H9 (cell line): ENCODE measurements at regions not wholly inside any gene's neighbourhood (a gene's known extent, or its start where the extent isn't known, plus 50 kb on each side); places are given as distances from the start of the nearest gene placed in this dataset.

Experiments
- DNase-seq: peaks from one replicate; pipeline ENCODE4 v3.0.0-alpha.2; 2017
- H2AFZ ChIP-seq: one replicate; pipeline ENCODE4 v1.6.1; 2013; ENCODE audit warnings: mild to moderate bottlenecking, low read length, control low read depth, moderate library complexity
- H2AK5ac ChIP-seq: 2 replicates; pipeline ENCODE4 v1.6.1; 2013; ENCODE audit warnings: low read length, control low read depth, mixed read lengths; ENCODE audit not compliant: insufficient read length
- H2BK120ac ChIP-seq: one replicate; pipeline ENCODE4 v1.6.1; 2013; ENCODE audit warnings: low read depth, mild to moderate bottlenecking, low read length, control low read depth, inconsistent platforms; ENCODE audit not compliant: poor library complexity, severe bottlenecking
- H2BK12ac ChIP-seq: 2 replicates; pipeline ENCODE4 v1.6.1; 2013; ENCODE audit warnings: low read length, control low read depth, mixed read lengths, low read depth; ENCODE audit not compliant: insufficient read length
- H2BK15ac ChIP-seq: 2 replicates; pipeline ENCODE4 v1.6.1; 2013; ENCODE audit warnings: low read depth, low read length, control low read depth
- H2BK20ac ChIP-seq: one replicate; pipeline ENCODE4 v1.6.1; 2013; ENCODE audit warnings: low read depth, mild to moderate bottlenecking, low read length, control low read depth, inconsistent platforms; ENCODE audit not compliant: poor library complexity, severe bottlenecking
- H2BK5ac ChIP-seq: 2 replicates; pipeline ENCODE4 v1.6.1; 2013; ENCODE audit warnings: low read length, control low read depth, mixed read lengths; ENCODE audit not compliant: insufficient read length
- H3K14ac ChIP-seq: 2 replicates; pipeline ENCODE4 v1.6.1; 2013; ENCODE audit warnings: low read length, control low read depth; ENCODE audit not compliant: insufficient read depth
- H3K18ac ChIP-seq: 2 replicates; pipeline ENCODE4 v1.6.1; 2013; ENCODE audit warnings: low read depth, mild to moderate bottlenecking, mixed read lengths, low read length, control low read depth; ENCODE audit not compliant: insufficient read length
- H3K23ac ChIP-seq: 2 replicates; pipeline ENCODE4 v1.6.1; 2013; ENCODE audit warnings: low read length, control low read depth, mixed read lengths, low read depth; ENCODE audit not compliant: insufficient read length
- H3K23me2 ChIP-seq: 2 replicates; pipeline ENCODE4 v1.6.1; 2013; ENCODE audit warnings: low read depth, mild to moderate bottlenecking, mixed read lengths, low read length, control low read depth; ENCODE audit not compliant: insufficient read length, poor library complexity, severe bottlenecking
- H3K27ac ChIP-seq: 2 replicates; pipeline ENCODE4 v1.5.1; 2013; ENCODE audit warnings: low read length, control low read depth, mixed read lengths, low read depth; ENCODE audit not compliant: insufficient read length
- H3K27me3 ChIP-seq: 2 replicates; pipeline ENCODE4 v1.6.1; 2013; ENCODE audit warnings: low read length, control low read depth, inconsistent platforms; ENCODE audit not compliant: insufficient read depth
- H3K4ac ChIP-seq: 2 replicates; pipeline ENCODE4 v1.6.1; 2013; ENCODE audit warnings: low read depth, mild to moderate bottlenecking, control low read depth, inconsistent platforms, low read length, moderate library complexity
- H3K4me1 ChIP-seq: 2 replicates; pipeline ENCODE4 v1.6.1; 2013; ENCODE audit warnings: low read length, control low read depth, inconsistent platforms; ENCODE audit not compliant: insufficient read depth
- H3K4me2 ChIP-seq: 2 replicates; pipeline ENCODE4 v1.6.1; 2013; ENCODE audit warnings: low read length, control low read depth, mixed read lengths; ENCODE audit not compliant: insufficient read length, insufficient read depth
- H3K56ac ChIP-seq: 2 replicates; pipeline ENCODE4 v1.6.1; 2013; ENCODE audit warnings: low read depth, mild to moderate bottlenecking, mixed read lengths, low read length, control low read depth; ENCODE audit not compliant: insufficient read length
- H3K79me1 ChIP-seq: 2 replicates; pipeline ENCODE4 v1.6.1; 2013; ENCODE audit warnings: low read depth, mild to moderate bottlenecking, moderate library complexity, low read length, control low read depth, inconsistent platforms; ENCODE audit not compliant: insufficient read depth, poor library complexity, severe bottlenecking
- H3K79me2 ChIP-seq: 2 replicates; pipeline ENCODE4 v1.6.1; 2013; ENCODE audit warnings: low read length, control low read depth, inconsistent platforms; ENCODE audit not compliant: insufficient read depth
- H3K9ac ChIP-seq: 2 replicates; pipeline ENCODE4 v1.6.1; 2013; ENCODE audit warnings: low read length, control low read depth, mixed read lengths; ENCODE audit not compliant: insufficient read length; ENCODE audit errors: extremely low read depth
- H3K9me3 ChIP-seq: one replicate; pipeline ENCODE4 v1.6.1; 2013; ENCODE audit warnings: low read depth, low read length, inconsistent platforms; ENCODE audit not compliant: control insufficient read depth
- H3T11ph ChIP-seq: one replicate; pipeline ENCODE4 v1.6.1; 2013; ENCODE audit warnings: mild to moderate bottlenecking, low read length, control low read depth, inconsistent platforms
- H4K20me1 ChIP-seq: one replicate; pipeline ENCODE4 v1.6.1; 2013; ENCODE audit not compliant: control insufficient read depth, insufficient read length, insufficient read depth
- H4K5ac ChIP-seq: 2 replicates; pipeline ENCODE4 v1.6.1; 2013; ENCODE audit warnings: low read depth, mild to moderate bottlenecking, mixed read lengths, low read length, control low read depth; ENCODE audit not compliant: insufficient read length
- H4K8ac ChIP-seq: replicated peaks from 2 replicates; pipeline ENCODE4 v1.6.1; 2013; ENCODE audit warnings: low read length, control low read depth, mixed read lengths, low read depth; ENCODE audit not compliant: insufficient read length
- H4K91ac ChIP-seq: 2 replicates; pipeline ENCODE4 v1.6.1; 2013; ENCODE audit warnings: low read depth, mild to moderate bottlenecking, moderate library complexity, mixed read lengths, low read length, control low read depth; ENCODE audit not compliant: insufficient read length
- H3K27ac Mint-ChIP-seq, 3 experiments: 2 replicates in 2 of 3; 3 replicates in 1 of 3; pipeline ENCODE4 v1.8.0; 2020 to 2021; ENCODE audit warnings: mixed read lengths in 3 of 3, mild to moderate bottlenecking in 1 of 3, moderate library complexity in 1 of 3
- H3K27me3 Mint-ChIP-seq: 2 replicates; pipeline ENCODE4 v1.8.0; 2021; ENCODE audit warnings: low read depth, mild to moderate bottlenecking, moderate library complexity, mixed read lengths
- H3K36me3 Mint-ChIP-seq, 3 experiments: 2 replicates in 2 of 3; 3 replicates in 1 of 3; pipeline ENCODE4 v1.8.0; 2020 to 2021; ENCODE audit warnings: low read depth in 3 of 3, mixed read lengths in 3 of 3; ENCODE audit not compliant: insufficient read depth in 1 of 3
- H3K4me1 Mint-ChIP-seq, 2 experiments: 2 replicates each; pipeline ENCODE4 v1.8.0; 2020; ENCODE audit warnings: mixed read lengths in 2 of 2
- H3K4me3 Mint-ChIP-seq, 2 experiments: 2 replicates in 1 of 2; 3 replicates in 1 of 2; pipeline ENCODE4 v1.8.0; 2020 to 2021; ENCODE audit warnings: mild to moderate bottlenecking in 2 of 2, mixed read lengths in 2 of 2, moderate library complexity in 1 of 2
- H3K9me3 Mint-ChIP-seq, 2 experiments: 2 replicates in 1 of 2; 3 replicates in 1 of 2; pipeline ENCODE4 v1.8.0; 2020; ENCODE audit warnings: mild to moderate bottlenecking in 2 of 2, mixed read lengths in 2 of 2, moderate library complexity in 1 of 2
- WGBS: extraction: QIAGEN DNeasy Blood & Tissue Kit; methylation state at CpG from one replicate; pipeline ENCODE4 v1.1.7; 2013; ENCODE audit warnings: missing lambda C conversion rate, low lambda C conversion rate, mixed read lengths; ENCODE audit not compliant: insufficient read length; ENCODE audit errors: extremely low coverage; 5-methylcytosine and 5-hydroxymethylcytosine counted together
- TF ChIP-seq, protein P1 (sequence below): fragments of 200-600 bp; sonication (generic); conservative IDR thresholded peaks from 3 replicates; pipeline ENCODE4 v1.8.0; 2021; ENCODE audit warnings: antibody characterized with exemption, mild to moderate bottlenecking

DNA sequence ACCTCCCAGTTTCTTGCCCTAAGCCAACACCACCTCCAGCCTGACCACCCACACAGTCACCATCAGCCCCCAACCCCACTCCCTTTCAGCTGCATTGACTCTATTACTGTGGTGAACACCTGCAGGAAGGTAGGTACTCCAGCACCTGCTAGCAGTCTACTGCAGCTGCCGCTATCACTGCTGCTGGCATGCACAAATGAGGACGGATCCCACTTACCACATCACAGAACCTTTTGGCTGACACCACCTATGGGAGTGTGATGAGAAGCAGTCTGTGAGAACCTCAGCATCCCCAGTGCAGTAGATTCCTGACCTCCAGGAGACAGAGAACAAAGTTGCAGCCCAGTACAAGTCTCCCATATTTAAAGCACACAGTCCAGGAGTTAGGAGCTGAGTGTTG is 71.9 kb downstream of the ANXA1 start:
- H3K23me2 ChIP-seq: no peaks in the 10 kb centered on the region
- H2BK12ac ChIP-seq: no peak overlapping the region
- no peak overlapping the region for H2BK120ac ChIP-seq
- H3K14ac ChIP-seq: no peak overlapping the region; the same call in 1 of the 2 replicates
- no peak overlapping the region for H3K27ac ChIP-seq
- H3K18ac ChIP-seq: no peak overlapping the region
- no peaks in the 10 kb centered on the region for H3K4me1 ChIP-seq
- no peak overlapping the region for H3K9ac ChIP-seq
- H3K27me3 Mint-ChIP-seq: no peaks in the 10 kb centered on the region
- H3K79me1 ChIP-seq: no peaks in the 10 kb centered on the region
- peaks cover 9 to 32% (median 13%) of the 10 kb centered on the region in 3 experiments for H3K36me3 Mint-ChIP-seq
- no peaks in the 10 kb centered on the region for H3K9me3 ChIP-seq
- peaks cover 22 to 23% of the 10 kb centered on the region in 2 experiments for H3K9me3 Mint-ChIP-seq
- WGBS: no CpG with 5 or more reads among the region's 2 CpGs
- H3K4me3 Mint-ChIP-seq: no peak overlapping the region
- no peak for DNase-seq
- no peak overlapping the region for H3K56ac ChIP-seq
- H3K79me2 ChIP-seq: no peaks in the 10 kb centered on the region
- H2BK15ac ChIP-seq: no peak overlapping the region
- H3T11ph ChIP-seq: no peak overlapping the region
- no peaks in the 10 kb centered on the region for H3K27me3 ChIP-seq
- TF ChIP-seq, protein P1, sequence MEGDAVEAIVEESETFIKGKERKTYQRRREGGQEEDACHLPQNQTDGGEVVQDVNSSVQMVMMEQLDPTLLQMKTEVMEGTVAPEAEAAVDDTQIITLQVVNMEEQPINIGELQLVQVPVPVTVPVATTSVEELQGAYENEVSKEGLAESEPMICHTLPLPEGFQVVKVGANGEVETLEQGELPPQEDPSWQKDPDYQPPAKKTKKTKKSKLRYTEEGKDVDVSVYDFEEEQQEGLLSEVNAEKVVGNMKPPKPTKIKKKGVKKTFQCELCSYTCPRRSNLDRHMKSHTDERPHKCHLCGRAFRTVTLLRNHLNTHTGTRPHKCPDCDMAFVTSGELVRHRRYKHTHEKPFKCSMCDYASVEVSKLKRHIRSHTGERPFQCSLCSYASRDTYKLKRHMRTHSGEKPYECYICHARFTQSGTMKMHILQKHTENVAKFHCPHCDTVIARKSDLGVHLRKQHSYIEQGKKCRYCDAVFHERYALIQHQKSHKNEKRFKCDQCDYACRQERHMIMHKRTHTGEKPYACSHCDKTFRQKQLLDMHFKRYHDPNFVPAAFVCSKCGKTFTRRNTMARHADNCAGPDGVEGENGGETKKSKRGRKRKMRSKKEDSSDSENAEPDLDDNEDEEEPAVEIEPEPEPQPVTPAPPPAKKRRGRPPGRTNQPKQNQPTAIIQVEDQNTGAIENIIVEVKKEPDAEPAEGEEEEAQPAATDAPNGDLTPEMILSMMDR: no peak
- H3K4me2 ChIP-seq: no peak overlapping the region
- H2AFZ ChIP-seq: no peak overlapping the region
- peak overlapping the region; percentile 83 for H2BK20ac ChIP-seq
- no peak overlapping the region for H4K8ac ChIP-seq
- H2BK5ac ChIP-seq: no peak overlapping the region
- H2AK5ac ChIP-seq: no peak overlapping the region
- no peak overlapping the region for H3K23ac ChIP-seq
- H4K5ac ChIP-seq: no peak overlapping the region
- no peak overlapping the region for H4K91ac ChIP-seq
- H3K4me1 Mint-ChIP-seq: peaks cover 10 to 16% of the 10 kb centered on the region in 2 experiments
- H3K4ac ChIP-seq: no peak overlapping the region
- H4K20me1 ChIP-seq: no peaks in the 10 kb centered on the region
- H3K27ac Mint-ChIP-seq: peak overlapping the region in 2 of 3 experiments; percentile 9 to 80; a peak in 3 of 7 replicates
